ENCODE measurements at regions not wholly inside any gene's neighbourhood (a gene's known extent, or its start where the extent isn't known, plus 50 kb on each side); places are given as distances from the start of the nearest gene placed in this dataset.

DNA sequence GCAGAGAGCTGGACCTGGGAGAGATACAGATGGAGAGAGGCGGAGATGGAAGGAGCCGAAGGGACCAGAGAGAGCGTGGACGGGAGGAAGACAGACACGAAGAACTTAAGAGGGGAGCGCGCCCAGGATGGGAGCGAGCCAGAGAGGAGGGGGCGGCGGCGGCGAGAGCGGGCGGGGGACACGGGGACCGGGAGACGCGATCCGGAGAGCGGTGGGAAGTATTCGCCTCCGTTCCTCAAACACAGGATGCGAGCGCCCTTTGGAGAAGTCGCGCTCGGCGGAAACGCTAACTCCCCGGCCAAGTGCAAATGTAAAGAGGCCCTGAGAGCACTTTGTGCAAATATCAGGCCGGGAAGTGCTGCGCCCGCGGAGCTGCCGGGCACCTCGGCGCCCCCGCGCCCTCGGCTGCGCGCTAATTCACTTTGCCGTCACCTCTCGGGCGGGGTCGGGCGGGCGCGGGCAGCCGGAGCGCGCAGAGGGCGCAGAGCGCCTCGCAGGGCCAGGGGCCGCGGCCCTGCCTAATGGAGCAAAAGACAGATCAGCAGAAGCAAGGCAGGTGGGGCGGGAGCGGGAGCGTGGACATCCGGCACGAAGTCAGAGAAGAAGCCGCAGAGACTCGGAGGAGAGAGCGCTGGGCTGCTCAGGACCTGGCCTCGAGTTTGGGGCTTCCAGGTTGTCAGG lies 281.2 kb downstream of the RRAGC start:
- DNase-seq (ENCODE audit: low spot score): no peak

DNA sequence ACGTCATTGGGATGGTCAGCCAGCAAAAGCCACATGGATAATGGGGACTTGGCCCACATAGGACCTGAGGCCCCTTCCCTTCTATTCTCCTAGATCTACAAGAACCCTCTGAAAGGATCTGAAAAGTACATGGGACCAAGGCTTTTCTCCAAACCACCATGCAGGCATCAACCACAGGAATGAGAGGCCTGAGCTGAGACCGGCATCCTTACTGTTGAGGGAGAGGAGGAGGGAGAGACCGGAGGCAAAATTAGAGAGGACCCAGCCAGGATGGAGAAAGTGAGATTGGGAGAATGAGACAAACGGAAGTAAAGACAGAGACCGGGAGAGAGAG lies 281.7 kb downstream of the RRAGC start:
- DNase-seq (ENCODE audit: low spot score): no peak

DNA sequence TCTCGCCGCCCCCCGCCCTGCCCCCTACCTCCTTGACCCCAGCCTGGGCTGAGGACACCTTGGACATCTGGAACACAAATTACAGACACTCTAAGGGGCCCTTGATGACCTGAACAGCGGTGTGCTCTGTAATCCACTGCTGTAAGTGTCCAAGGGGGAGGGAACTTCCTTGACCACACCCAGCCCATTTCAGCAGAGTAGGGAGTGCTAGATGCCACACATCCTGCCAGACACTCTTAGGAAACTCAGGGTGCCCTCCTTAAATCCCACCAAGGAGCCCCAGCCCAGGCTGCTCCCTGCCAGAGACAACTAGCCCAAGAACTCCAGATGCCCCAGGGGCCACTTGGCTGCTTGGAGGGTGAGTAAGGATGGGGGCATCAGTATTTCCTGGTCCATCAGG lies 282.2 kb downstream of the RRAGC start:
- no peak for DNase-seq (ENCODE audit: low spot score)

DNA sequence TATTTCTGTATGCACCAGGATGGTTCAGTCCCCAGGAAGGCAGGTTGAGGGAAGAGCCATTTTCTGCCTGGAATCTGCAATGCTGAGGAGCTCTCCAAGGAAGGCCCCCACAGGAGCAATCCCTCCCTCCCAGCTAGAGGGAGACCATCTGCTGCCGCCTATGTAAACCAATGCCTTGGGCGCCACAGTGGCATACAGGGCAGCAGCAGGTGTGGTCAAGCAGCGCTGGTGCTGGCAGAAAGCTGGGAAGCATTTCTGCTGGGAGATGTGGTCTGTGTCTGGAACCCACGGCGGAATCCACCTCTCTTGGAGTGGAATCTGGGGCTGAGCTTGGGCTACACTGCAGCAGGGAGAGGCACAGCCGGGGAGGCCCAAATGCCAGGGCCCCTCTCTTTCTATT lies 283.3 kb downstream of the RRAGC start:
- DNase-seq (ENCODE audit: low spot score): no peak

DNA sequence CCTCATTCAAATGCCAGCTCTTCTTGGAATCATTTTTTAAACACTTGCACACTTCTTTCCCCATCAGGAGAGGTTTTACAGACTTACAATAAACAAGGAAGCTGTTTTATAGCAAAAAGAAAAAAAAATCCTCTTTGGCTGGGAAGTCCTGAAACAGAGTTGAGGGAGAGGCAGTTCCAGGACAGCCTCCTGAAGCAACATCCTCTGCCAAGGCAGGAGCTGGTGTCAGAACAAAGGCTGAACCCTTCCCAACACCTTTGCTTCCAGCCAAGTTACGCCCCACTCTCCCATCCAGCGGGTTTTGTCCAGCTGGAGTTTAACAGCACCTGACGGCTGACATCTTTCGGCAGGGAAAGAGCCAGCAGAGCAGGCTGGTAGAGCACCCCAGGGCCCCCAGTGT lies 287.8 kb downstream of the RRAGC start:
- DNase-seq (ENCODE audit: low spot score): no peak

DNA sequence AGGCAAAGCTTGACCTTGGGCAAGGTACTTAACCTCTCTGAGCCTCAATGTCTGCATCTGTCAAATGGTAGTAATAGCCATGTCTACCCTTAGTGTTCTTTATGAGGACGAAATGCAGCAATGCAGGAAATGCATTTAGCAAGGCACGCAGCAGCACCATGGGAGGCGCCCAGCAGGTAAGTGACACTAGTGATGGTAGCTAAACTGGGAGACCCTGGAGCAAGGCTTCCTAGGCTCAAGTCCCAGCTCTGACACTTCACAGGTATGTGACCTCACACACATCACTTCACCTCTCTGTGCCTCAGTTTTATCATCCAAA lies 289.0 kb downstream of the RRAGC start:
- no peak for DNase-seq (ENCODE audit: low spot score)

DNA sequence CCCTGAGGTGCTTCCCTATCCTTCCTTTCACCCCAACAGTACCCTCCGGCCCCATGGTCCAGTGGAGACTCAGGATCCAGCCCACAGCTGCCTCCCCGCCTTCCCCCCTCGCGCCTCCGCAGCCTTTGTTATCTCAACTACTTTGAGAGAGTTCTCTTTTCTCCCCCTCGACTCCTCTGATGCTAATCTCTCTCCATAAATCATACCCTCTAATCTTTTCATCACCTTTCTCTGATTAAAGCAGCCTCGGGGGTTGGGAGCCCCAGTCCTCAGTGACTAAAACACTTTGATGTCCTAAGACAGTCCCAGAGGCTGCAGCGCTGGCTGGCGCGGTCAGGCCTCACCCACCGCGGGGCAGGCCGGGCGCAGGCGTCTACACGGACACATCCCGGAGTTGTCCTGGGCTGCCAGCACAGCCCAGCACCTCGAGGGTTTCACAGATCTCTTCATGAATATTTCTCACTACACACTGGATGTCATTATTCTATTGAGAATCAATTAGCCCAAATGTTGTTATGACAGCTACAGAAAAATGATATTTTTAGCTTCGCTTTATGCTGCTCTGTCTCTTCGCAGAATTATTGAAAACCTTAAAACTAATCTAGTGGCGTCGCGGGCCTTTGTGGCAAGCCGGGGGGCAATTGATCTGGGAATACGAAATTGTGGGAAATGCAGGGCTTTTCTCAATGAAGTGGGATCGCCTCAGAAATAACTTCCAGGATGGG lies 289.5 kb downstream of the RRAGC start:
- DNase-seq (ENCODE audit: low spot score): peak; percentile 63

DNA sequence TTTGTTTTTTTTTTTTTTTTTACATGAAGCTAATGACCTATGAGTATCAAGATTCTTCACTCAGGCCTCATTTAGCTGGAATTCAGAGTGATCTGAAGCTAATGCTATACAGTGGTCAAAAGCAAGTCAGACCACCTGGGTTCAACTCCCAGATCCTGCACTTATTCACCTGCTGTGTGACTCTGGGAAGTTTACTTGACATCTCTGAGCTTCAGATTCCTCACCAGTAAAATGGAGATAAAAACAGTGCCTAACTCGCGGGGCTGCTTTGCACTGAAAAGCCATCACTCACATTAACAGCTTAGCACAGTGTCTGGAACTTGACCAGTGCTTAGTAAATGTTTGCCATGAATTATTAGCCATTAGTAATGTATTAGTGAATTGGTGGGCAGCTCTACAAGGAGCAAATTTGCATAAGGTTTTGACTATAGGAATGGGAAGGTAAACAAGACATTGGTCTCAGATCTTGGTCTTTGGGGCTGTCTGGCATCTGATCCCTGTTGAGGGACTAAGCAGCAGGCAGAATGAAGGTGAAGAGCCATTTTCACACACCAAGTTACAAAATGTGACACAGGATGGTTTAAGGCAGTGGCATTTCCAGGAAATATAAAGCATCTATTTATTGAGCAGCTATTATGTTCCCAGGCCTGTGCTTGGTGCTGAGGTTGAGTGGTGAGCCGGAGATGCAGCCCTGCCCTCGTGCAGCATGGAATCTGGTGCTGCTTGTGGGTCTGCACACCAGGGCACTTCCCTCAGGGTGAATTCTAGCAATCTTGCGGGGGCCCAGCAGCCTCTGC lies 291.3 kb downstream of the RRAGC start:
- no peak for DNase-seq (ENCODE audit: low spot score)

DNA sequence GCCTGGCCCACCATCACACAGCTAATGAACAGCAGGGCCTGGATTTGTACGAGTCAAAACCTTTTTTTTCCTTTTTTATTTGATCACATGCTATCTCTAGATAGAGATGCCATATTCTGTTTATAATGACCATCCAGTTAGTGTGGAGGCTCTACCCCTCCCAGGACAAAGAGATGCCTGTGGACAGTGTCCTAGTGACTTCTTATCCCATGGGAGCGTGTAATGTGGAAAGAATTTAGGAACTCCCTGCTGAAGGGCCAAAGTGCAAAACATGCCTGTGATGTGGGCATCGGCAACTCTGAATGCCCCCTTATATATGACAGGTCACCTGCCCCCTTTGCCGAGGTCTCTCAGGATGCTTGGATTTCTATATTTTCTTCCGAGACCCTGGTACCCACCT lies 292.2 kb downstream of the RRAGC start:
- no peak for DNase-seq (ENCODE audit: low spot score)

DNA sequence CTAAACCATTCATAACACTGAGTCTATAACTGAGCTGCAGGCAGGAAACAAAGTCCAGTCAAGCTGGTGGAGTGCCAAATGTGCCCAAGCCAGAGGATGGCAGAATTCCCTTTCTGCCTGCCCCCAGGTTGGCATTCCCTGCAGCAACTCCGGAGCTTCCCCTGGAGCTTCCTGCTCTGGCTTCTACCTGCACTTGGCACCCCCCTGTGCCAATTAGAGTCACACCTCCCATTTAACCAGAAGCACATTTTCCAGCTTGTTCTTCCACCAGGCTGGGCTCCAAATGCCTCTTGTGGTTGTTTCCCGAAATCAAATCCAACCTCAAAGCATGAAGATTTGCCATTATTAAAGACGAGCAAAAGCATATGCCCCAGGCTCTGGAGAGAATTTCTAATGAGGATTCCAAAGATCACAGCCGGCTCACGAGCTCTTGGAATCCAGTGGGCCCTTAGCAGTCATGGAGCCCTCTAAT lies 294.5 kb downstream of the RRAGC start:
- DNase-seq (ENCODE audit: low spot score): no peak

DNA sequence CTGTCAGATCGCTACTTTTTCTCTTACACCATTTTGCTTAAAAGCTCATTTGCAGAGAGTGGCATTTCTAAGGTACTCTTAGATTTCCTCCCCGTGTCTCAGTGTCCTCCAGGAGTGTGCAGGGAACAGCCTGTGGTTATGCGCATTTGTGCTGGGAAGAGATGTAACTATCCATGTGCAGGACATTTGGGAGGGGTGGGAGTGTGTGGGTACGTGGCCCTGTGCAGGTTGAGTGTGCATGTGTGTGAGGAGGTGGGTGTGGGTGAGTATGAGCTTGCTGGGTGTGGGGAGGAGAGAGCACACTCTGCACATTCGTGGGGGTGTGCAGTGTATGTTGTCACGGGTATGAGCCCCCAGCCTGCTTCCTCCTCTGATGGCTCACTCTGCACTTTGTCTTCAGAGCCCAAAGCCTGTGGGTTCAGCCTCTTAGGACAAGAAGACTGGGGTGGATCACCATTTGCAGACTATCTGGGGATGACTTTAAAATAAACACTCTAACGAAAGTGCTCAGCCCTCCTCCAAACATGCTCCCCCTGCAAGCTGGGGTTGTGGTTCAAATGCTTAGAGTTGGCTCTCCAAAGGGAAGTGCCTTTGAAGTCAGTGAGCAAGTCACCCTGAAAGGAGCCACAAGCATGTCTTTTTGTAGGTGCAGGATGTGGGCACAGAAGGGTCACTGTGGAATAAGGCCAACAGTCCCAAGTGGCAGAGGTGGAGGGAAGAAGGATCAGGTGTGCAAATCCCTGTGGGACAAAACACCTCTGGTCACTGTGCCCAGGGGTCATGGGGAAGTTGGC lies 295.4 kb downstream of the RRAGC start:
- DNase-seq (ENCODE audit: low spot score): no peak

DNA sequence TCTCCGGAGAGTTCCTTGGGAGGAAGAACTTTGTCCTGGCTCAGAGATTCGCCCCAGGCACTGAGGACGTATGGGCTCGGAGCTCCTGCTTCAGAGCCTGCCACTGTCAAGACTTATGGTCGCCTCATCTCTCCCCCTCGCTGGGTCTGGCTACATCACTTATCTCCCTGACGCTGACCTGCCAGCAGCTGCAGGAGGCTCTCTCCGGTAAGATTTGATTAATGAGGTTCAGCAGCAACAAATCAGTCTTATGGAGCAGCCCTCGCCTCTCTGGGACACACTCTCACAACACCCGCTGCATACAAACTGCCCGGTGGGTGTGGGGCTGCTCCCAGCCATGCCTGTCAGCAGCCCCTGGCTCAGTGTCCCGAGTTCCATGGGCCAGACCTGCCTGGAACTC lies 297.8 kb downstream of the RRAGC start:
- peak; percentile 75 for DNase-seq (ENCODE audit: low spot score)

DNA sequence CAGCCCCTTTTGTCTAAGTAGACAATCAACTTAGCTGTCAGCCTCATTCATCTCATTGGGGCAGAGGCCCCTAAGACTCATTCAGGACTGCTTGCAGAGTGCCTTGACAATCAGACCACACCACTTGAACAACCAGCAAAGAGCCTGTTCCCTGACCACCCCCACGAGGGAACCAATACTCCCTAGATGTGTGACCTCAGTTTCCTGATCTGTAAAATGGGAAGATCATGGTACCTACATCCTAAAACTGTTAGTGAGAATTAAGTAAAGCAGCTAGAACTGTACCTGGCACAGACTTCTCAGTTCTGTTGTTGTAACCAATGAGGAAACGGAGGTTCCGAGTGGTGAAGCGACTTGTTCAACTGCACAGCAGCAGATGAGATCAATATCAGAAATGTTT lies 298.5 kb downstream of the RRAGC start:
- DNase-seq (ENCODE audit: low spot score): no peak

DNA sequence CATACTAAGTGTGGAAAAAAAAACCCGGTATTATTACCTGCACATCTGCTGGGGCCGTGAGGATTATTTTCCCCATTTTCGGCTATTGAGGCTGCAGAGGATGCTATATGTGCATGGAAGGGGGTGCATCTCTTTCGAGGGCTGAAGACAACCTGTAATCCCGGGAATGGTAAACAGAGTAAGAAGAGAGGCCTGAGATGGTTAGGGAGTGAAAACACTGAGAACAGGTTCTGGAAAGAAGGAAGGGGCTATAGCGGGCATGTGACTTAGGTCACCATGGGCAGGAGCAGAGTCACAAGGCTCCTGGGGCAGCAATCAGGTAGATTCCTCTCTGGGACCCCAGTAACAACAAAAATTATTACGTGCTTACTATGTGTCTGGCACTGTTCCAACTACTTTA lies 299.1 kb downstream of the RRAGC start:
- DNase-seq (ENCODE audit: low spot score): no peak

DNA sequence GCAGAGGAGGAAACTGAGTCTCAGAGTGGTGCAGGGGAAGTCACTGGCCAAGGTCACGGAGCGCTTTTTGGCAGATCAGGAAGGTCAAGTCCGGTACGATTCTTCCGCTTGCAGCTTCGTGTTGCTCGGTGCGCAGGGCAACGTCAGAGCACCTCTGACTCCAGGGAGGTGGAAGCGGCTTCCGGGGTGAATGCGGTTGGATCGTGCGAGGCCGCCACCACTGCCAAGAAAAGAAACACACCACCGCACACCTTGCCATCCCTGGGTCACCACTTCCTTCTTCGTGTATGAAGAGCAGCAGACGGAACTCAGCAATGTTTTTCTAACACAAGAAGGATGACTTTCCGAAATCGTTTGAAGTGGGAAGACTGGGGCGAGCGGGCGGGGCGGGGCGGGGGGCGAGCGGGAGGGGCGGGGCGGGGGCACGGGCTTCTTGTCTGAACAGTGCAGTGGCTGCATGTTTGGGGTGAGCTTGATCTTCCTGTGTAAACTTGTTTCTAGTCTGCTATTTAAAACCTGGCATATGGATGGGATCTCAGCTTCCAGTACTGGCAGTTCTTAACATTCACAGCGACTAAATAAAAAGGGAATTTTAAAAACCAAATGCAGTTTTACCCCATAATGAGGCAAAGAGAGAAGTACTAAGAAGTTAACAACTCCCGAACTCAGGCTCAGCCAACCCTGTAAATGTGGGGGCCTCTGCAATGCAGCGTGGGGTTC lies 300.0 kb downstream of the RRAGC start:
- no peak for DNase-seq (ENCODE audit: low spot score)

DNA sequence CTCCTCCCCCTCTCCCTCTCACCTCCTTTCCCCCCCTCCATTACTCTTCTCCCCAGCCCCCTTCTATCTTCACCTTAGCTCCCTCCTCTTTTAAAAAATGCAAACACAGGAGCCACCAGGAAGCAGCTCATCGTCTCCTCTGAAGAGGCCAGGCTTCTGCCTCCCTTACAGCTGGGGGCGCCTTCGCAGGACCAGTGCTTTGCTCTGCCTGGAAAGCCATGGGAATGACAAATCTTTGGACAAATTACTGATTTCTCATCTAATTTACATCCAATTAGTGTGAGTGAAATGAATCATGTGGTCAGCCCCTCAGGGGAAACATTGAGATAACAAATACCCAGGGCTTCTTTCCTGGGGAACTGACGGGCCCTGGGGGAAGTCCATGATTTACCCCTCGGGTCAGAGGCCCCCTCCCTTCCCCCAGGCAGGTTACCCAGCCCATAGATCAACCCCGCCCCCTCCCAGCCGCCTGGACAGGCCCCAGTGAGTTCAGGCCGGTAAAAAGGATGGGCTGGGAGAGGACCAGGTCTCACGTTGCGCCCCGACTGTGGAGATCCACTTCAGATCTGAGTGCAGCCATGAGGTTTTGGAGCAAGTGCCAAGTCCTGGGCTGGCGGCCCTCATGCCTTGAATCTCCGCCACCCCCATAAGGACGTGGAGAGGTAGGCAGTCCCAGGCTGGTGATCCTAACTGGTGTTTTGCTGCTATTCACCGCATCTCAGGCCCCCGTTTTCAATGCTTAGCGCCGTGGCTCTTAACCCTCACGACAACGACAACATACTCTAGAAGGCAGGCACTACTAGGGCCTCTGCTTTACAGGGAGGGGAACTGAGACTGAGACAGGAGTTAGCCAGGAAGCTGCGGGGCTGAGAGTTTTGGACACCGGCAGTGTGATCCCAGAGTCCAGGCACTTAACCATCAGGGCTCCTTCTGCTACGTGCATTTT lies 300.8 kb downstream of the RRAGC start:
- peak; percentile 49 for DNase-seq (ENCODE audit: low spot score)

DNA sequence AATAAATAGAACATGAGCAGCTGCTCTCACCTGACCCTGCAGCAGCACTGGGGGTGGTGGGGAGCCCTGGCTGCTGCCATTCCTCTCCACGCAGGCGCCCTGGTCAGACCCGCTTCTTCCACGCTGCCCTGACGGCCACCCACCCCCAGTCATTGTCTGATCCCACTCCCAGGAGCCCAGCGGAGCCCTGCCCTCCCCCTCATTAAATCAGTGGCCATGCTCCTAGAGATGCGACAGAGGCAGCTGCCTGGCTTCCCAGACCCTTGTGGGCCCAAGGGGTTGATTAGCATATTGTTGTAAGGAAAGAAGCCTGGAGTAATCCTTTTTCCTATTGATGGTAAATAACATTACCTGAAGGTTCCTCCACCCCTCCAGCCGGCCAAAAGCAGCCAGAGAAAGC lies 301.5 kb downstream of the RRAGC start:
- peak; percentile 25 for DNase-seq (ENCODE audit: low spot score)

DNA sequence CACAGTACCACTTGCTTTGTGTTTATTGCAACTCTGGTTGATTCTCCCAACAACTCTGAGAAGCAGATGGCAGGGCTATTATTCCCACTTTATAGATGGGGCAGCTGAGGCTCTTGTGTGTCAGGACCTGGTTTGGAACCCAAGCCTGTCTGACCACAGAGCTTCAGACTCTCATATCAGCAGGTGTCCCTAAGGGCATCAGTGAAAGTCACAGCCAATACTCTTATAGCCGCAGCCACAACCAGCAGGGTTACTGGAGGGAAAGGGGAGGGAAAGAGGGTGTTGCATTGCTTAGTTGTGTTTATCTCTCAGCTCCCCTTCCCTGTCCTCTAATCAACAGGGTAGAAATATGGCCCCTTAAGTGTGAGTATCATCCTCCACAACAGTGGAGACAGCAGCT lies 304.0 kb downstream of the RRAGC start:
- no peak for DNase-seq (ENCODE audit: low spot score)

DNA sequence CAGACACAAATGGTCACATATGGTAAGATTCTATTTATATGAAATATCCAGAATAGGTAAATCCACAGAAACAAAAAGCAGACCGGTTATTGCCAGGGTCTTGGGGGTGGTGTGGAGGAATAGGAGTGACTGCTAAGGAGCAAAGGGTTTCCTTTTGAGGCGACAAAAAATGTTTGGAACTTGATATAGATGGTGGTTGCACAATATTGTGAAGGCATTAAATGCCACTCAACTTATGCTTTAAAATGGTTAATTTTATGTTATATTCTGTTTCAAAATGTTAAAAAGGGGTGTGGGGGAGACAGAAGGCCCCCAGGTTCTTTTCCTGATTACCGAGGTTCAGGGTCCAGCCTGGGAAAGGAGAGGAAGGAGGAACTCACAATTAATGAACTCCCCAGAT lies 304.4 kb downstream of the RRAGC start:
- no peak for DNase-seq (ENCODE audit: low spot score)
